Stimulated activated CD8-positive, alpha-beta memory T cell treated with anti-CD3 and anti-CD28 coated beads, Interleukin-15, amount 100 ng/mL, for 48 hours (primary cell): ENCODE measurements at regions not wholly inside any gene's neighbourhood (a gene's known extent, or its start where the extent isn't known, plus 50 kb on each side); places are given as distances from the start of the nearest gene placed in this dataset.
"Not testable (repeated sequence)": the region's sequence is repeated elsewhere in the genome, so short reads cannot be mapped to it uniquely, and the experiment has no call there.

ENCODE experiments used
- DNase-seq, 2 donors: peaks; one replicate each; pipeline ENCODE4 v3.0.0-alpha.2; 2020; ENCODE audit warnings: low read depth in 2 of 2

GRCh38 chr16:17940584-17941364 is 395.8 kb downstream of the NPIPA8 start:
- DNase-seq, result no peak

- no peak for DNase-seq
Observed at GRCh38 chr16:17939723-17940122, 396.8 kb downstream of the NPIPA8 start.

GRCh38 chr16:17939122-17939536 is 397.4 kb downstream of the NPIPA8 start:
- no peak for DNase-seq

- no peak for DNase-seq
Observed at GRCh38 chr16:17938546-17938945, 398.0 kb downstream of the NPIPA8 start.

GRCh38 chr16:17936766-17937402 is 399.7 kb downstream of the NPIPA8 start:
- DNase-seq, result no peak

GRCh38 chr16:17930280-17930679 is 406.3 kb downstream of the NPIPA8 start:
- no peak for DNase-seq

GRCh38 chr16:17926866-17927399 is 409.6 kb downstream of the NPIPA8 start:
- DNase-seq, result no peak

- no peak for DNase-seq
Observed at GRCh38 chr16:17926461-17926860, 410.1 kb downstream of the NPIPA8 start.

GRCh38 chr16:17925761-17926160 is 410.8 kb downstream of the NPIPA8 start:
- no peak for DNase-seq

- DNase-seq, result peak; percentile 18 to 30
Observed at GRCh38 chr16:17921357-17921978, 415.1 kb downstream of the NPIPA8 start.

GRCh38 chr16:17917316-17918019 is 419.1 kb downstream of the NPIPA8 start:
- DNase-seq, result no peak

- DNase-seq, result no peak
Observed at GRCh38 chr16:17915791-17916190, 420.7 kb downstream of the NPIPA8 start.

GRCh38 chr16:17914168-17914567 is 422.4 kb downstream of the NPIPA8 start:
- DNase-seq, result no peak

GRCh38 chr16:17911578-17911977 is 425.0 kb downstream of the NPIPA8 start:
- not testable (repeated sequence) for DNase-seq

GRCh38 chr16:17906626-17907025 is 429.9 kb downstream of the NPIPA8 start:
- not testable (repeated sequence) for DNase-seq

- DNase-seq, result no peak
Observed at GRCh38 chr16:17901309-17901708, 430.5 kb upstream of the XYLT1 start.

- no peak for DNase-seq
Observed at GRCh38 chr16:17899141-17899540, 428.4 kb upstream of the XYLT1 start.

- DNase-seq, result no peak
Observed at GRCh38 chr16:17887963-17888362, 417.2 kb upstream of the XYLT1 start.

- DNase-seq, result no peak
Observed at GRCh38 chr16:17885659-17886207, 415.0 kb upstream of the XYLT1 start.

GRCh38 chr16:17877821-17878360 is 407.1 kb upstream of the XYLT1 start:
- no peak for DNase-seq

- no peak for DNase-seq
Observed at GRCh38 chr16:17866996-17867395, 396.2 kb upstream of the XYLT1 start.
